PFSK-1 (cell line): ENCODE measurements at regions not wholly inside any gene's neighbourhood (a gene's known extent, or its start where the extent isn't known, plus 50 kb on each side); places are given as distances from the start of the nearest gene placed in this dataset.

Source experiments
- FOXP2 ChIP-seq: optimal IDR thresholded peaks from 2 replicates; pipeline ENCODE3; 2011; ENCODE audit warnings: borderline replicate concordance, control low read depth, inconsistent platforms; ENCODE audit not compliant: insufficient read depth; ENCODE audit errors: extremely low read length, extremely low read depth
- POLR2AphosphoS5 ChIP-seq: IDR thresholded peaks from 2 replicates; pipeline ENCODE4 v1.6.1; 2012; ENCODE audit warnings: low read depth, mild to moderate bottlenecking, control low read depth, low read length, moderate library complexity
- REST ChIP-seq, 2 experiments: IDR thresholded peaks; 2 replicates each; pipeline versions ENCODE4 v1.6.1 to v1.8.0; 2011 to 2012; ENCODE audit warnings: low read depth in 2 of 2, low read length in 2 of 2, control low read depth in 1 of 2, inconsistent platforms in 1 of 2, mild to moderate bottlenecking in 1 of 2, moderate library complexity in 1 of 2; ENCODE audit not compliant: insufficient read depth in 1 of 2
- SIN3A ChIP-seq: IDR thresholded peaks from 2 replicates; pipeline ENCODE4 v1.6.1; 2012; ENCODE audit warnings: mild to moderate bottlenecking, low read length, moderate library complexity, borderline replicate concordance; ENCODE audit not compliant: insufficient read depth
- TAF1 ChIP-seq: IDR thresholded peaks from 2 replicates; pipeline ENCODE4 v1.6.1; 2012; ENCODE audit warnings: low read length, control low read depth, borderline replicate concordance; ENCODE audit not compliant: insufficient read depth

GRCh38 chr11:116421529-116422185 is 351.1 kb downstream of the BUD13 start:
- TF ChIP-seq POLR2AphosphoS5 = no peak
- no peak for TF ChIP-seq TAF1
- no peak for TF ChIP-seq FOXP2
- no peak for TF ChIP-seq SIN3A
- TF ChIP-seq REST (IDR thresholded peaks at IDR 0.05; ENCODE audit: insufficient read depth in 1 of 2, low read depth in 2 of 2, low read length in 2 of 2) = no peak

- TF ChIP-seq SIN3A (no peak), FOXP2 (no peak), TAF1 (no peak), POLR2AphosphoS5 (no peak), REST (IDR thresholded peaks at IDR 0.05; ENCODE audit: insufficient read depth in 1 of 2, low read depth in 2 of 2, low read length in 2 of 2) (no peak)
Observed at GRCh38 chr11:116420770-116421528, 351.8 kb downstream of the BUD13 start.

GRCh38 chr11:116420030-116420429 is 352.8 kb downstream of the BUD13 start:
- TF ChIP-seq FOXP2 (no peak), REST (IDR thresholded peaks at IDR 0.05; ENCODE audit: insufficient read depth in 1 of 2, low read depth in 2 of 2, low read length in 2 of 2) (no peak), TAF1 (no peak), POLR2AphosphoS5 (no peak), SIN3A (no peak)

- no peak for TF ChIP-seq TAF1
- no peak for TF ChIP-seq FOXP2
- no peak for TF ChIP-seq REST (IDR thresholded peaks at IDR 0.05; ENCODE audit: insufficient read depth in 1 of 2, low read depth in 2 of 2, low read length in 2 of 2)
- TF ChIP-seq SIN3A = no peak
- TF ChIP-seq POLR2AphosphoS5 = no peak
Observed at GRCh38 chr11:116418388-116419041, 354.3 kb downstream of the BUD13 start.
